HG02798 (cell line): ENCODE measurements at regions not wholly inside any gene's neighbourhood (a gene's known extent, or its start where the extent isn't known, plus 50 kb on each side); places are given as distances from the start of the nearest gene placed in this dataset.

Source experiments
- ATAC-seq: cut with Tn5 transposase; IDR thresholded peaks from one replicate; pipeline ENCODE4 v1.9.1; 2021; ENCODE audit warnings: mild to moderate bottlenecking; ENCODE audit not compliant: unreplicated experiment, poor library complexity

GRCh38 chr5:119785057-119785456, 155.7 kb downstream of the FAM170A start:
- no peak for ATAC-seq

- ATAC-seq = no peak
These were observed 160.2 kb downstream of the FAM170A start for GRCh38 chr5:119789406-119790117.

GRCh38 chr5:119792161-119792799, 162.9 kb downstream of the FAM170A start:
- no peak for ATAC-seq

GRCh38 chr5:119795768-119796167, 166.4 kb downstream of the FAM170A start:
- no peak for ATAC-seq

- ATAC-seq = no peak
These were observed 172.2 kb downstream of the FAM170A start for GRCh38 chr5:119801570-119801969.

- ATAC-seq = no peak
These were observed 178.7 kb downstream of the FAM170A start for GRCh38 chr5:119808024-119808423.

- no peak for ATAC-seq
These were observed 179.1 kb downstream of the FAM170A start for GRCh38 chr5:119808474-119808873.

- no peak for ATAC-seq
These were observed 180.9 kb downstream of the FAM170A start for GRCh38 chr5:119810217-119810616.

- no peak for ATAC-seq
These were observed 182.1 kb downstream of the FAM170A start for GRCh38 chr5:119811458-119811857.

- no peak for ATAC-seq
These were observed 185.3 kb downstream of the FAM170A start for GRCh38 chr5:119814655-119815054.

GRCh38 chr5:119816055-119816454, 186.7 kb downstream of the FAM170A start:
- ATAC-seq = no peak

GRCh38 chr5:119820016-119820415, 190.7 kb downstream of the FAM170A start:
- ATAC-seq = no peak

GRCh38 chr5:119820608-119821007, 191.2 kb downstream of the FAM170A start:
- no peak for ATAC-seq

GRCh38 chr5:119828541-119828940, 199.2 kb downstream of the FAM170A start:
- ATAC-seq = no peak

- ATAC-seq = no peak
These were observed 200.0 kb downstream of the FAM170A start for GRCh38 chr5:119829341-119829740.

GRCh38 chr5:119833176-119833575, 203.8 kb downstream of the FAM170A start:
- ATAC-seq = no peak

- no peak for ATAC-seq
These were observed 210.8 kb downstream of the FAM170A start for GRCh38 chr5:119840175-119840574.

GRCh38 chr5:119852140-119852539, 222.8 kb downstream of the FAM170A start:
- no peak for ATAC-seq

- ATAC-seq = no peak
These were observed 231.1 kb downstream of the FAM170A start for GRCh38 chr5:119860463-119860862.

- no peak for ATAC-seq
These were observed 233.3 kb downstream of the FAM170A start for GRCh38 chr5:119862619-119863018.

GRCh38 chr5:119864286-119864685, 234.9 kb downstream of the FAM170A start:
- no peak for ATAC-seq

- ATAC-seq = no peak
These were observed 244.3 kb downstream of the FAM170A start for GRCh38 chr5:119873611-119874010.
